AG09319 (cell line): ENCODE measurements at regions not wholly inside any gene's neighbourhood (a gene's known extent, or its start where the extent isn't known, plus 50 kb on each side); places are given as distances from the start of the nearest gene placed in this dataset.

Experiments
- DNase-seq: peaks from one replicate; pipeline ENCODE4 v3.0.0-alpha.2; 2010; ENCODE audit warnings: low read depth; ENCODE audit errors: extremely low read depth
- CTCF ChIP-seq: IDR thresholded peaks from 2 replicates; pipeline ENCODE4 v1.5.1; 2011; ENCODE audit warnings: low read depth, mild to moderate bottlenecking, inconsistent platforms, low read length, moderate library complexity

GRCh38 chr5:89211836-89212235 is 328.9 kb upstream of the MEF2C start:
- DNase-seq: peak; percentile 56
- TF ChIP-seq CTCF: no peak

- DNase-seq: no peak
- TF ChIP-seq CTCF: no peak
Measured at GRCh38 chr5:89208811-89209210, 325.8 kb upstream of the MEF2C start.

GRCh38 chr5:89208392-89208791 is 325.4 kb upstream of the MEF2C start:
- no peak for TF ChIP-seq CTCF
- no peak for DNase-seq

- DNase-seq: peak; percentile 45
- TF ChIP-seq CTCF: no peak
Measured at GRCh38 chr5:89204756-89205155, 321.8 kb upstream of the MEF2C start.

GRCh38 chr5:89203611-89204010 is 320.6 kb upstream of the MEF2C start:
- DNase-seq: no peak
- no peak for TF ChIP-seq CTCF

GRCh38 chr5:89200899-89201298 is 317.9 kb upstream of the MEF2C start:
- no peak for DNase-seq
- no peak for TF ChIP-seq CTCF

- TF ChIP-seq CTCF: no peak
- no peak for DNase-seq
Measured at GRCh38 chr5:89199306-89199705, 316.3 kb upstream of the MEF2C start.

GRCh38 chr5:89191374-89191773 is 308.4 kb upstream of the MEF2C start:
- DNase-seq: no peak
- no peak for TF ChIP-seq CTCF
